ENCODE measurements at regions not wholly inside any gene's neighbourhood (a gene's known extent, or its start where the extent isn't known, plus 50 kb on each side); places are given as distances from the start of the nearest gene placed in this dataset.
"Not testable (repeated sequence)": the region's sequence is repeated elsewhere in the genome, so short reads cannot be mapped to it uniquely, and the experiment has no call there.

DNA sequence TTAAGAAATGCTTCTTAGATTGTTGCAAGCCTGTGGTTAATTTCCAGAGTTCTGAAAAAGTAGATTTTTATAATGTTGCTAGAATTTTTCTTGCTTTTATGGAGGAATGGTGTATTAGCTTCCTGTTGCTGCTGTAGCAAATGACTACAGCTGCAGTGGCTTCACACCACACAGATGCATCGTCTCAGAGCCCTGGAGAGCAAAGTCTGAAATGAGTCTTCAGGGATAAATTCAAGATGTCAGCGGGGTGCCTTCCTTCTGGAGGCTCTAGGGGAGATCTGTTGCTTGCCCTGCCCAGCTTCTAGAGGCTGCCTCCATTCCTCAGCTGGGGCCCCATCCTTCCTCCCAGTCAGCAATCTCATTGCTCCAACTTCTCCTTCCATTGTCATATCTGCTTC, 187.8 kb downstream of the ZNF516 start:
- DNase-seq (ENCODE audit: extremely low read depth in 1 of 2, low read depth in 1 of 2) = no peak

GRCh38 chr18:76306685-76307292, 188.3 kb downstream of the ZNF516 start:
- no peak for DNase-seq (ENCODE audit: extremely low read depth in 1 of 2, low read depth in 1 of 2)

- DNase-seq (ENCODE audit: extremely low read depth in 1 of 2, low read depth in 1 of 2) = no peak
Measured at GRCh38 chr18:76285866-76286265, 209.2 kb downstream of the ZNF516 start.

DNA sequence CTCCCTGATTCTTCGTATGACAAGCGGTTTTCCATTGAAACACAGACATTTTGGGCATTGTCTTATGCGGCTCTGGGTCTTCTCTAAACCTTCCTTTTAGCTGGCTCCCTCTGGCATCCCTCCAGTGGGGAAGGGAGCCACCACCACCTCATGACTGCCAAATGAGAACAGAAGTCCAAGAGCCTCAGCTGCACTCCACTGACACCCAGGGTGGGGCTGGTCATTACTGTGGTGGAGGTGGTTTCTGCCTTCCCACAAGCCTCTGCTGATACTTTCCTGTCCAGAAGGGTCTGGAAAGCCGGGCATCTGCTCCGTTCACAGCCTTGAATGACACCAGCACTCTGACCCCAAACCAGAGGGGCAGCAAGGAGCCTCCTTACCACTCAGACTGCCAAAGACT, 213.5 kb downstream of the ZNF516 start:
- no peak for DNase-seq (ENCODE audit: extremely low read depth in 1 of 2, low read depth in 1 of 2)

DNA sequence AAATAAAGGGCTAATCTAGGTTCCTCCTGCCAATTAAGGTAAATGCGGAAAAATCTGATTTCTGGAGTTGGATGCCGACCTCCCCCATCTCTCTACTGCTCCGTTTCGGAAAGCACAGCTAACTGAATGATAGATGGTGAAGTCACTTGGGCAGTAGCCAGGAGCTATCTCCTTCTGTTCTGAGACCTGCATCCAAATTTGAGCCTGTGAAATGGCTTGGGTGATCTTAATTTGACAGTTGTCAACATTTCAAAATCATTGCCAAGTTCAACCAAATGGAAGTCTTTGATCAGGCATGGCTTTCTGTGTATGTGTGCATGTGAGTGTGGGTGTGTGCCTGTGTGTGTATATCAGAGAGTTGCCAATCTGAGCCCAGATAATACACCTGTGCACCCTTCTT, 217.2 kb downstream of the ZNF516 start:
- no peak for DNase-seq (ENCODE audit: extremely low read depth in 1 of 2, low read depth in 1 of 2)

GRCh38 chr18:76275727-76276313, 219.2 kb downstream of the ZNF516 start:
- no peak for DNase-seq (ENCODE audit: extremely low read depth in 1 of 2, low read depth in 1 of 2)

- DNase-seq (ENCODE audit: extremely low read depth in 1 of 2, low read depth in 1 of 2) = no peak
Measured at GRCh38 chr18:76274468-76275289, 220.4 kb downstream of the ZNF516 start.

GRCh38 chr18:76273956-76274355, 221.1 kb downstream of the ZNF516 start:
- DNase-seq (ENCODE audit: extremely low read depth in 1 of 2, low read depth in 1 of 2) = no peak

- no peak for DNase-seq (ENCODE audit: extremely low read depth in 1 of 2, low read depth in 1 of 2)
Measured at GRCh38 chr18:76273036-76273545, 222.0 kb downstream of the ZNF516 start.

GRCh38 chr18:76267423-76267822, 227.6 kb downstream of the ZNF516 start:
- not testable (repeated sequence) for DNase-seq (ENCODE audit: extremely low read depth in 1 of 2, low read depth in 1 of 2)

DNA sequence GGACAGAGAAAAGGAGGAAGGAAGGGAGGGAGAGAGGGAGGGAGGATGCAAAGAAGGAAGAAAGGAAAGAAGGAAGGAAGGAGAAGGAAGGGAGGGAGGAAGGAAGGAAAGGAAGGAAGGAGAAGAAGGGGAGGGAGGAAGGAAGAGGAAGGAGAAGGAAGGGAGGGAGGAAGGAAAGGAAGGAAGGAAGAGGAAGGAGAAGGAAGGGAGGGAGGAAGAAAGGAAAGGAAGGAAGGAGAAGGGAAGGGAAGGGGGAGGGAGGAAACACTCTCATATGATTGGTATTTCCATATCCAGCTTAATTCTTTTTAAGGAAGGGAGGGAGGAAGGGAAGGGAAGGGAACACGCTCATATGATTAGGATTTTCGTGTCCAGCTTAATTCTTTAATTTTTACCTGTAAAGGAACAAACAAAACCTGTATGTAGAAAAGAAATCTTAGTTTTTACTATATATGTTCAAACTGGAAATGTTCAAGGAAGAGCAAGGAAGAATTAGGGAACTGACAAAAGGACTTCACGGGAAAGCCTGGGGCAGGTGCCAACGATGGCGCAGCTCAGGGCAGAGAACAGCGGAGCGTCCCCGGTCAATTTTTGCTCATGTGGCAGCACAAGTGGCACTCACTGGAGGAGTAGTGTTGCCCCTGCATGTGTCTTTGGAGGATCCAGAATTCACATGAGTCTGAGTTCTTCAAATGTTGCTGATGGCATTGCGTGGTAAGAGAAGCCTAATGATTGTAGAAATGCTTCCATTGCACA, 228.6 kb downstream of the ZNF516 start:
- DNase-seq (ENCODE audit: extremely low read depth in 1 of 2, low read depth in 1 of 2) = no peak

GRCh38 chr18:76265497-76266235, 229.4 kb downstream of the ZNF516 start:
- no peak for DNase-seq (ENCODE audit: extremely low read depth in 1 of 2, low read depth in 1 of 2)

- no peak for DNase-seq (ENCODE audit: extremely low read depth in 1 of 2, low read depth in 1 of 2)
Measured at GRCh38 chr18:76264876-76265250, 230.2 kb downstream of the ZNF516 start.

GRCh38 chr18:76264198-76264875, 230.7 kb downstream of the ZNF516 start:
- DNase-seq (ENCODE audit: extremely low read depth in 1 of 2, low read depth in 1 of 2) = no peak

- DNase-seq (ENCODE audit: extremely low read depth in 1 of 2, low read depth in 1 of 2) = no peak
Measured at GRCh38 chr18:76263046-76264005, 231.7 kb downstream of the ZNF516 start.

- DNase-seq (ENCODE audit: extremely low read depth in 1 of 2, low read depth in 1 of 2) = no peak
Measured at GRCh38 chr18:76260941-76261472, 234.0 kb downstream of the ZNF516 start.

DNA sequence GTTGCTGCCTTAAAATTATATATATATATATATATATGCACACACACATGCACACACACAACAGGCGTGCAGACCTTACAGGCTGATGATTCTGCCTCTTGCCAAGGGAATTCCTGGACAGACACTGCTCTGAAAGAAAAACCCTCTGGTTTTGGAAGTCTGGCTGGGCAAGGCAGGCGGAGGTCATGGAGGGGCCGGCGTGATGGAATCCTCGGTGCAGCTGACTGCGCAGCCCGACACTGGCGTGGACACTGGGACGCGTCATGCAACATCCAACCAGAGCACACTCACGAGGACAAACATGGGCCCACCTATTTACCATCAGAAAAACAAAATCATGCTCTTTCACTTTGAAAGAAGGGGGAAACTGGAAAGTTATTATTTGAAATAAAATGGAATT, 235.3 kb downstream of the ZNF516 start:
- DNase-seq (ENCODE audit: extremely low read depth in 1 of 2, low read depth in 1 of 2) = no peak

- DNase-seq (ENCODE audit: extremely low read depth in 1 of 2, low read depth in 1 of 2) = no peak
Measured at GRCh38 chr18:76259096-76259495, 235.9 kb downstream of the ZNF516 start.

GRCh38 chr18:76258209-76258608, 236.8 kb downstream of the ZNF516 start:
- DNase-seq (ENCODE audit: extremely low read depth in 1 of 2, low read depth in 1 of 2) = no peak

All from stimulated activated CD8-positive, alpha-beta memory T cell treated with anti-CD3 and anti-CD28 coated beads, Interleukin-7, amount 100 ng/mL, for 48 hours (primary cell).